CD4-positive, alpha-beta T cell treated with Interleukin-17A for 4 hours (primary cell): ENCODE measurements at regions not wholly inside any gene's neighbourhood (a gene's known extent, or its start where the extent isn't known, plus 50 kb on each side); places are given as distances from the start of the nearest gene placed in this dataset.
"Not testable (repeated sequence)": the region's sequence is repeated elsewhere in the genome, so short reads cannot be mapped to it uniquely, and the experiment has no call there.

Source experiments
- DNase-seq: peaks from one replicate; pipeline ENCODE4 v3.0.0-alpha.2; 2020; ENCODE audit warnings: mixed read lengths

DNA sequence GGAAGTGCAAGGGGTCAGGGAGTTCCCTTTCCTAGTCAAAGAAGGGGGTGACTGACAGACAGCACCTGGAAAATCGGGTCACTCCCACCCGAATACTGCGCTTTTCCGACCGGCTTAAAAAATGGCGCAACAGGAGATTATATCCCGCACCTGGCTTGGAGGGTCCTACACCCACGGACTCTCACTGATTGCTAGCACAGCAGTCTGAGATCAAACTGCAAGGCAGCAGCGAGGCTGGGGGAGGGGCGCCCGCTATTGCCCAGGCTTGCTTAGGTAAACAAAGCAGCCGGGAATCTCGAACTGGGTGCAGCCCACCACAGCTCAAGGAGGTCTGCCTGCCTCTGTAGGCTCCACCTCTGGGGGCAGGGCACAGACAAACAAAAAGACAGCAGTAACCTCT is 333.8 kb downstream of the CENPW start:
- not testable (repeated sequence) for DNase-seq

- no peak for DNase-seq
These were observed 342.5 kb downstream of the CENPW start for GRCh38 chr6:126682440-126682839.

DNA sequence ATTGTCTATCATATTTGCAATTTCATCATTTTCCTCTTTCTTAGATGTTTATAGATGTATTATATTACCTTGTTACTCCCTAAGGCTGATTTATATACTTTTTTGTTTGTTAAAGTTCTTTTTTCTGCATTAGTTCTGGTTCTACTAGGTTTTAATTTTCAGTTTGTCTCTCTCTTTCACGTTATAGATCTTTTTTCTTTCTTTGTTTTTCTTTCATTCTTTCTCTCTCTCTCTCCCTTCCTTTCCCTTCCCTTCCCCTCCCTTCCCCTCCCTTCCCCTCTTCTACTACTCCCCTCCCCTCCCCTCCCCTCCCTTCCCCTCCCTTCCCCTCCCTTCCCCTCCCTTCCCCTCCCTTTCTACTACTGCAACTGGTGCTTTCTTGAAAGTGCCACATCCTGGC is 345.3 kb downstream of the CENPW start:
- no peak for DNase-seq

DNA sequence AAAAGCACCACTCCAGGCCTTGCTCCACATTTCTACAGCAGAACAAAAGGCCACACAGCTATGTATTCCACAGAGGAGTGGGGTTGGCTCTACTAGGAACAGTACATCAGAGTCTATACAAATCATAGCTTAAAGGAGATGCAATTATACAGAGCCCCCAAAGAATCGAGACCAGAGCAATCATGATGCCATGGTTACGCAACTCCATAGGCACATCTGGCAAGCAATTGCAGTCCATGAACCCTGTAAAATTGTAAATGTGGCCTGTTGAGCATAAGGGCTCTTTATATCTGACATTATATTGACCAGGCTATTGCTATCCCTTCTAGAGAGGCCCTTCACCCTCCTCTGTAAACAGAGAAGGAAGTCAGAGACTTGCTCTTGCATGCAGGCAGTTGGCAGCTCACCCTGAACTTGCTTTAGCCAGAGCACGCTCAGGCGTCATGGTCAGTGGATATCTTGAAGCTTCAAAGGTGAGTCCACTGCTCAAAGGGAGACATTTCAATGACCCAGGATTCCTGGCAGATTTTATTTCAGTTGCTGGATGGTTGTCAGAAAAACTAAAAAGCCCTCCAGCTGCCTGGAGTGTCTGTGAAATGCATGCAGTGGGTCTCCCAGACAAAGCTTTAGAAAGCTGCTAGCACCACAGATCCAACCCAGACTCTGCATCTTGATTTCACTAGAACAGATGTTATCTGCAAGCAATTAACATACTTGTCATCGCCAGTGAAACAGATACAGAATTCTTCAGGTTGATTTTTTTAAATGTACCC is 357.2 kb downstream of the CENPW start:
- no peak for DNase-seq

DNA sequence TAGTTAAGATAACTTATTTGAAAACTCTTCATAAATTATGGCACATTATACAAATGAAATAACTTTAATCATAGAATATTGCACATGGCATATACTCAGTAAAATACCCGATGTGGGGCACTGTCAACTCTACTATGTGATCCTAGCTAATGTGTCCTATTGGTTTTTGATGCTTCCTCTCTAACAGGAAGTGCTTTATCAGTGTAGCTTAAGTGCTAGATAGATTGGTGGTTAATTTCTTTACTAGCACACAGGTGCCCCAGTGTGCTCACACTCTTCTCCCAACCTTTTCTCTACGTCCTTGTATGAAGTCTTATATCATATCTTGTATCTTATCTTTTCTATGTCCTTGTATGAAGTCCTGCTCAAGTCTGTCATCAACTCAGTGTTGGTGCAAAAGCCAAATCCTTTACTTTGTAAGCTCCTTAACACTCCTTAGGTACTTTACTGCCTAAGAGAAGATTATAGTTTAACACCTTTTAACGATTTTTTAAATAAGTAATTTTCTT is 358.9 kb downstream of the CENPW start:
- DNase-seq = no peak

DNA sequence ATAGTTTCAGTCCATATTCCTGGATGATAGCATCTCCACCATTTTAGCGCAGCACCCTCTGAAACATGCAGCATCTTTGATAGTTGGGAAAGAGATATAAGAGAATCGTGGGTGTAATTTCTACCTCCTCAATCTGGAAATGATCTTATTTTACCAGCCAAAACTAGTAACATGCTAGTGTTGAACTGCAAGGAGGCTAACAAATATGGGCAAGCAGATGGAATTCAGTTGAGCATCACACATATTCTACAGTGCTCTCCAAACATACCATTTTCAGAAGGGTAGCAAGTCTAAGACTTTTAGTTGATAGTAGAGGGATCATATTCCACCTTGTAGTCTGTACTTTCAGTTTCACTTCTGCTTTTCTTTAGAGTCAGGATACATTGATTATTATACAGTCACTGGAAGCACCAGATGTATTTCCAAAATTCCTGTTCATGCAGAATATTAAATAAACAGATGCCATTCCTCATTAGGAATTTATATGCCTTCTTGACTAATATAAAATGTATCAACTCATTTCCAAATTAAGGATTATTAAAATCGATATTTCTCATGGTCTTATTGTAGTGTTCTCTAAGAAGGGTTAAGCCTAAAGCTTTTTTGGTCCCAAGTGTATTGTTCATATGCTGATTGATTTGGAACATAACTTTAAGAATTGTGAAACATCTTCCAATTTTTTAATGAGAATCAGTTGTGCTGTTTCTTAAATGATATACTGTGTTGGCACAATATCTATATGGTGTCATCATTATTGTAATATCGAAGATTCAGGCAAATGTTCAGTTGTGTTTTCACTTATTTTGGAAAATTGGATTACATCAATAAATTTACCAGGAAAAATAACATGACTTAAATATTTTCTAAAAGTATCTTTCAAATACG is 362.0 kb downstream of the CENPW start:
- no peak for DNase-seq

DNA sequence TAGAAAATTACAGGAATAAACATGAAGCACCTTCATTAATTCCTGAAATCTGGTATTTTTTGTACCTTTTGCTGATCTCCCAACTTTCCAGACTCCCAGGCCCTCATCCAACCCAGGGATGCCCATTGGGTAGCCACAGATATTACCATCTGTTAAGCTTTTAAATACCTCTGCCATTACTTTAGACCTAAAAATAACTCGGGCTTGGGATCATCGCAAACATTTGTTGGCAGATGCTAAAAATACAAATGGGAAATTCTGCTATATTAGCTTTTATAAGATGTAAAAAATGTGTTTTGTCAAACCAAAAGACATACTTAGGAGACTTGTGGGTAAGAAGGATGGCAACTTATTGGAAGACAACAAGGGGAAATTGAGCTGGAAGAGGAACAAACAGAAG is 376.1 kb downstream of the CENPW start:
- DNase-seq = no peak

DNA sequence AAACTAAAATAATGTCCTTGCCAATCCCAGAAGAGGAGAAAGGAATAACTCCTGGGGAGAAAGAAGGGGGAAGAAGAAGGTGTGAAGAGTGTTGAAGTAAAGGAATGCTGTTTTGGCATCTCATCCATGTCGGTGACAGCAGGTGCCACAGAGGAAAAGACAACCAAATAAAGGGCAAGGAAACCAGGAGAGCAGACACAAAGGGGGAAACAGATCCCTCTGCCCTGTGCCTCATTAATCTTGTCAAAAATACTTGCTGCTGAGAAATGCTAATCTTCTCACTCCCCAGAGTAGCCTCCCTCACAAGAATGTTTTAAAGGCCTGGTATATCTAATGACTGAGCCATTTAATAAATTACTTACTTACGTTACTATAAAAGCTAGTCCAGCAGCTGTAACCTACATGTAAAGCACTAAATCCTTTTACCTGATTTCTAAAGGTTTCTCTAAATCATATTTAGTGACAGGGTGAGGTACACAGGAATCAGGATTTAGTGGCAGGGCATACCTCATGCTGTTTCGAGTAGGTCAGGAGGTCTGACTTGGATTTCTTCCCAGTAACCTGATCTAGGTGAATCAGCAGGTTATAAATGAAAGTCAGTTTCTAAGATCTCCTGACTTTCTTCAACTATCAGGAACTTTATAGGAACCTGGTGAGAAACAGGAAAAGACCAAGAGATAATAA is 377.1 kb downstream of the CENPW start:
- no peak for DNase-seq

- no peak for DNase-seq
These were observed 378.8 kb downstream of the CENPW start for GRCh38 chr6:126718600-126719327.

DNA sequence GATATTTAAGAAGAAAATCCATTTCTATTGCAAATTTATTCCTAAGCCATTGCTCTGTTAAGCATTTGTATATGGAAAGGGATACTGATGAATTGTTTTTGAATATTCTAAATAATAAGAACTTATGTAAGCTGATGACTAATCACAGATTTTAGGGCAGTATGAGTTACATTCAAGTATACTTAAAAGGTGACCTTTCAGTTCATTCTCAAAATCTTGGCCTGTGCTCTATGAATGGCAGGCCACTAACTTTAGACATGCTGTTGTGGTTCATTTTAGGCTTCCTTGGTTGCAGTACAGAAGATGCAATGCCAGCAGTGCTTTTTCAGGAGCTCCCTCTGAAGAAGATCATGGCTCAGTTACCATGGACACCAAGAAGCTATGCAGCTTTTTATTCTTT is 380.4 kb downstream of the CENPW start:
- DNase-seq = no peak

DNA sequence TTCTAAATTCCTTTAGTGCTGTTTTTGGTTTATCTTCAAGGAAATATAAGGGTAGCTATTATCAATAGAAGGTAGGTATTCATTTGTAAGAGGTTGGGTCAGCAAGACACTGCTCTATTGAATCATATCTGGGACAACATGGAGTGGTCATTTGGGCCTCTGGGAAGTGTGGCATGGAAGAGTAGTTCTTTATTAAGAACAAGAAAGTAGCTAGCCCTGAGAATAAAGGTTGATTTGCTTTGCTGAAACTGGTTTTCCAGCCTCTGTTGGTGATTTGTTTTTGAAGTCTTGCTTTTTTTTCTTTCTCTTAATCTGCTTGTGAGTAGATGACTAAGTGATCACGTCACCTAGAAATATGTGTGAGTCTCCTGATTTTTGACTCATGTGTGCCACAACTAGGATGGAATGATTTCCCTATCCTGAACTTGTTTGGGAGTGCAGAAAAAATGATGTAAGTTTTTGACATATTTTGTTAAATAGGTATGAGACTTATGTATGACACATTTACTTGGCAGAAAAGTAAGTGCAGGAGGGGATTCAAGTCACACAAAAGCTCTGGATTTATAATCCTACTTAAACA is 381.8 kb downstream of the CENPW start:
- DNase-seq = no peak

DNA sequence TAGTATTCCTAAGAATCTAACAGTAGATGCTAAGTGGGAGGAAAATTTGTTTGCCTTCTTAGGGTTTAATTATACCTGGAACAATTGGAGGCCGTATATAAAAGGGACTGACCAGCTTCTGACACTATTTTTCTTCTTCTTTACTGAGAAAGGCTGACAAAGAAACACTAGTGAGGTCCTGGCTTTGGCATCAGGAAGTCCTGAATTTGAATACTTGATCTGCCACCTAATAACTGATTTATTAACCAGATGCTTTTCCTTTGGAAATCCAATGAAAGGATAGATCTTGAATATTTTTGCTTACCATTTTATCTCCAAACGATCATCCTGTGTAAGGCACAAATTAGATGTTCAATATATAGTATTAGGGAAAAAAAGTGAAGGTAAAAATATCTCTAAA is 382.5 kb downstream of the CENPW start:
- no peak for DNase-seq

DNA sequence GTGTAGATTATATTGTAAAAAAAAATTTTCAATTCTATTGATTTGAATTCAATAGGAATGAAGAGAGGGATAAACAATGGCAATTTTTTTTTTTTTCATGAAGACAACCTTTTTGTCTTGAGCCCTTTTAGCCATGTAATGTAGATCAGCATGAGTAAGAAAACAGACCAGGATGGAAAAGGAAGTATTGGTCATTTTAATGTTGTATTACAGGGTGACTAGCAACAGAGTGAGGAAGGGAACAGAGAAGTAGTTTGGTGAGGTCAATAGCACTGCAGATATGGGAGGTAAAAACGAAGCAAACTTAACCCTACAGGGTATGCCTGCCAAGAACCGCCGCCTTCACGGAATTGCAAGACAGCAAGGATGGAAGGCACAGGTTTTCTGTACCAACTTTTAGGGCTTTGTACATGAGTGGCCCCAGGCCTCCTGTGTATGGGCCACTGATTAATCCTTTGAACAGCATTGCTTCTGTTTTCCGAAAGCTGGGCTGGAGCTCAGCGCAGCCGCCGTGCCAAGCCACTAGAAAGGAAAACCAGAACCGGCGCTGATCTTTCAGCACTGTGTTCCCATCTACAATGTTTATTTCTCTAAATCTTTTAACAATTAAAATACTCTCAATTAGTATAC is 383.7 kb downstream of the CENPW start:
- DNase-seq = no peak

DNA sequence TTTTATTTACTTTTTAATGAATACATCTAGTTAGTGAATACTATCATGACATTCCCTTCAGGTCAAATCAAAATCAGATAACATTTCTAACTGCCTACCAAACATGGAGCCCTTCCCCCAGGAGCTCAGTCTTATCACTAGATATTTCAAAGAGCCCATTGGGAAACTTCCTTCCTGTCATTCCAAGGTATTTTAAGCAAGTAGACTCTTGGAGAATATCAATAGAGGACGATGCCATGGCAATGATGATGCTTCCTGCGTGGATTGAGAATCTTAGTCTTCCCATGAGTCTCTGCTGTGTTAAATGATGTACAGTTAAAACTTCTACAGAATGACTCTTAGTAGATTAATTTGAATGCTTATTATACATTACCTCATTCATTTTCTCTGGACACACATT is 384.9 kb downstream of the CENPW start:
- no peak for DNase-seq

- DNase-seq = not testable (repeated sequence)
These were observed 386.5 kb downstream of the CENPW start for GRCh38 chr6:126726454-126726853.

GRCh38 chr6:126738146-126738545 is 380.3 kb upstream of the RSPO3 start:
- no peak for DNase-seq

DNA sequence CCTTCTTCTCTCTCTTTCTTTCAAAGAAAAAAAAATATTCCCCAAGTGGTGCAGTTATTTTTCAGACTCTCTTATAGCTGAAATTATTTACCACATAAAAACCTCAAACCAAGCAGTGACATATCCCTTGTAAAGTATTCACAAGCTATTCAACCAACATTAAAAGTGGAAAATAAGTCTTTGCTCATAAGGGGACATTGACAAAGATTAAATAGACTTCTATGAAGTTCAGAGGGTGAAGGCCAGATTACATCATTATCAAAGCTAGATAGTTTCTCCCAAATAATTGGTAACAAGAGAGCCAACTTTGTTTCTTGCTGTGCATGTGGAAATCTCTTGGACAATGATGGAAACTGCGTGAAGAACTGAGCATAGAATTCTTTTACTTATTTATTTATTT is 379.8 kb upstream of the RSPO3 start:
- no peak for DNase-seq

- DNase-seq = no peak
These were observed 375.4 kb upstream of the RSPO3 start for GRCh38 chr6:126743076-126743475.

DNA sequence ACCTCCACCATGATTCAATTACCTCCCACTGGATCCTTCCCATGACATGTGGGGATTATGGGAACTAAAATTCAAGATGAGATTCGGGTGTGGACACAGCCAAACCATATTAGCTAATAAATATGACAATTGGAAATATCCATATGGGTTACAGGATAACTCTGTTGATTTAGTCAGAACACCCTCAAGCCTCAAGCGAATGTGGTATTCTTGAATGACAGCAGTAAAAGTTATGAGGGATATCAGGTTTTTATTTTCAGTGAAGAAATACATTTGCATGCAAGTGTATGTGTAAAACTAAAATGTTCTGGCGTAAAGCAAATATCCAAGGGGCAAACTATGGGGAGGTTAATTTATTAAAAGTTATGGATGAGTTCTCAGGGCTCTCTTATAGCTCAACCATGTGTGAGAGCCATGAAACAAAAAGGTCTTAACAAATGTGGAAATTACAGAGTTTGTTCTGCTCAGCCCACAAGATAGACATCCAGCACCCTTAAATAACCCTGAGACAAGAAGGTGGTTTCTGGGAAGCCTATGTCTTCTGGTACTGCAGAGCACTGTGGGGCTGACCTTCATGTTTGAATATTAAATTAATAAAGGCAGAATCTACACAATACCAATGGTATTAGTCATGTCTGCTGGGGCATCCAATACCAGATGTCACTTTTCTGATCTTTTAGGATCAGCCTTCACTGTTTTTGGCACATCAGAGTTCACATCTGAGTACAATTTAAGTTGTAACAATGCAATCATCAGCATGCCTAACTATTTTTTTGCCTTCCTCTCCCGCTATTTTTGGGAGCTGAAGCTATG is 370.5 kb upstream of the RSPO3 start:
- DNase-seq = no peak

DNA sequence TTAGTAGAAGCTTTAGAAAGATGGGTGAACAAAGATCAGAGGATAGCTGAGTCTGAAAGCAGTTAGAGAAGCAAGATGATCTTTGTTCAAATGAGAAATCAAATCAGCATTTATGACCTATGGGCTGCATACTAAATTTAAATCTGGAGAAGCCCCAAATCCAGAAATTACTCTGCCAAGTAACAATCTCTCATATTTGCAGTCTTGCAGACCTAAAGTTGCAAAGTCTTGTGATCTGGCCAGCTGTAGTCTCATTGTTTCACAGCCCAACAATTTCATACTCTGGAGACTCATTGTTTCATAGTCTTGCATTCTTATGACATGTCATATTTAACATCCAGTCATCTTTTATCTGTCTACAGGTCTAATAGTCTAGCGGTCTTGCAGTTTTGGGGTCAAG is 364.9 kb upstream of the RSPO3 start:
- no peak for DNase-seq

GRCh38 chr6:126761854-126762253 is 356.6 kb upstream of the RSPO3 start:
- no peak for DNase-seq
